ENCODE measurements at regions not wholly inside any gene's neighbourhood (a gene's known extent, or its start where the extent isn't known, plus 50 kb on each side); places are given as distances from the start of the nearest gene placed in this dataset.
"Not testable (repeated sequence)": the region's sequence is repeated elsewhere in the genome, so short reads cannot be mapped to it uniquely, and the experiment has no call there.

GRCh38 chr10:94091649-94092048 is 97.9 kb downstream of the PLCE1 start:
- no peak for DNase-seq

- DNase-seq: no peak
Measured at GRCh38 chr10:94092848-94093247, 99.1 kb downstream of the PLCE1 start.

- no peak for DNase-seq
Measured at GRCh38 chr10:94093286-94093905, 99.7 kb downstream of the PLCE1 start.

GRCh38 chr10:94094540-94094939 is 100.8 kb downstream of the PLCE1 start:
- DNase-seq: no peak

GRCh38 chr10:94097656-94098055 is 103.9 kb downstream of the PLCE1 start:
- no peak for DNase-seq

GRCh38 chr10:94098896-94099295 is 105.2 kb downstream of the PLCE1 start:
- no peak for DNase-seq

- DNase-seq: no peak
Measured at GRCh38 chr10:94101894-94102293, 108.2 kb downstream of the PLCE1 start.

GRCh38 chr10:94102436-94102835 is 108.7 kb downstream of the PLCE1 start:
- no peak for DNase-seq

- DNase-seq: no peak
Measured at GRCh38 chr10:94103192-94103591, 109.5 kb downstream of the PLCE1 start.

GRCh38 chr10:94103801-94104221 is 110.1 kb downstream of the PLCE1 start:
- peak; percentile 62 for DNase-seq

- DNase-seq: no peak
Measured at GRCh38 chr10:94104316-94105000, 110.7 kb downstream of the PLCE1 start.

- no peak for DNase-seq
Measured at GRCh38 chr10:94105226-94105625, 111.5 kb downstream of the PLCE1 start.

GRCh38 chr10:94107191-94107590 is 113.5 kb downstream of the PLCE1 start:
- DNase-seq: no peak

GRCh38 chr10:94108200-94108599 is 114.5 kb downstream of the PLCE1 start:
- no peak for DNase-seq

GRCh38 chr10:94111367-94111766 is 117.6 kb downstream of the PLCE1 start:
- DNase-seq: peak; percentile 18

GRCh38 chr10:94112321-94112720 is 118.6 kb downstream of the PLCE1 start:
- no peak for DNase-seq

- no peak for DNase-seq
Measured at GRCh38 chr10:94115725-94116124, 122.0 kb downstream of the PLCE1 start.

- no peak for DNase-seq
Measured at GRCh38 chr10:94116848-94117247, 123.1 kb downstream of the PLCE1 start.

GRCh38 chr10:94122211-94122610 is 128.5 kb downstream of the PLCE1 start:
- DNase-seq: no peak

GRCh38 chr10:94123258-94123995 is 129.7 kb downstream of the PLCE1 start:
- DNase-seq: no peak

GRCh38 chr10:94124147-94124546 is 130.4 kb downstream of the PLCE1 start:
- DNase-seq: not testable (repeated sequence)

GRCh38 chr10:94125268-94125667 is 131.5 kb downstream of the PLCE1 start:
- not testable (repeated sequence) for DNase-seq

GRCh38 chr10:94125856-94126255 is 132.1 kb downstream of the PLCE1 start:
- DNase-seq: no peak

Data from femur (tissue), 1 donor.